ENCODE measurements at regions not wholly inside any gene's neighbourhood (a gene's known extent, or its start where the extent isn't known, plus 50 kb on each side); places are given as distances from the start of the nearest gene placed in this dataset.

DNA sequence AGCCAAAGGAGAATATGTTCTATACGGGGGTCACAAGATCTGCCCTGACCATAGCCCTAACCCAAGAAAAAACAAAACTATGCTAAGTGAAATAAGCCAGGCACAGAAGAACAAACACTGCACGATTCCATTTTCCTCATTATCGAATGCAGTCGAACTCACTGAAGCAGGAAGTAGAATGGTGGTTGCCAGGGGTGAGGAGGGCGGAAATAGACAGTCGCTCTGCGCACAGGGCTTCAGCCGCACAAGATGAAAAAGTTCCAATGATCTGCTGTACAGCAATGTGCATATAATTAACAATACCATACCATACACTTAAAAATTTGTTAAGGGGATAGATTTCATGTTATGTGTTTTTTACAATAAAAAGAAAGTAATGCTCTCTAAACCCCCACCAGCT is 257.7 kb downstream of the TXNL1 start:
- DNase-seq (ENCODE audit: low spot score) = no peak

GRCh38 chr18:56379256-56379655 is 259.1 kb downstream of the TXNL1 start:
- DNase-seq (ENCODE audit: low spot score) = no peak

DNA sequence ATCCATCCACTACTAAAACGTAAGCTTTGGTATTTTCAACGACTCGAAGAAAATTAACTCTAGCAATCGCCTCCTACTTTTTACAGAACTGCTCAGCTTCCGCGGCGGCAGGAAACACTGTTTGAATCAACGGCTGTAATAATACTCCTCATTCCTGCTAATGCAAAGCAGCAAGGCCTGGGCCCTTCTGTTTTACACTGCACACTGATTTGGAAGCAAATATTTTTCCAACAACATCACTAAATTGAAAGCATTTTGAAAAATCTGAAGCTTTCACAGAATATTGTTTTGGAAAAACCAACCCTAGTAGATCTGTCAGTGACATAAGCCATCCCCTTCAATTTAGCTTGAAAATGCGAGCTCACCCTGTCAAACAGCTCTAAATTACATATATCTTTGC is 261.2 kb downstream of the TXNL1 start:
- no peak for DNase-seq (ENCODE audit: low spot score)

DNA sequence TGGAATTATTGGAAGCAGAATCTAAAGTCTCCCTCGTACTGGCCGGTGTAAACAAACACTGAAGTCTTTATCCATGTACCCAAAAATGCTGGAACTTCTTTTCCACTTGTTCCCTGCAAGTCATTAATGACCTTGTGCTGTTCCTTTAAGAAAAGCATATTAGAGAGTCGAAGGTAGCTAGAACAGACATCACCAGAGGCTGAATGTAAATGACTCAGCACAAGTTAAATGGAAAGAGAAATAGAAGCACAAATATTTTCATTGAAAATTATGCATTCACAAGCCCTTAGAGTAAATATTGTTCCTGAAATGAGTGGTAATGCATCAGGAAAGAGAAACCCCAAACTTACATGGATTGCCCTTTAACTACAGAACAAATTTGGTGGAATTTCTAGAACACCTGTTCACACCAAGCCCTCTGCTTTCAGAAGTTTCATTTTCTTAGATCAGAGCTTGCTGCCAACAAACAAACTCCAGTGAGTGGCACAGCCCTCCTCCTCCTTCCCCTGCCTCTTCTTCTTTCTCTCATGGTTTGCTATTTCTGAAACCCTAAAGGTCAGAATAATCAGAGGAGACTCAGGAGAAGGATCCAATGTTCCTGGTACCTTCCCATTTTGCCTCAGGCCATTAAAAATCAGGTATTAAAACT is 264.3 kb downstream of the TXNL1 start:
- no peak for DNase-seq (ENCODE audit: low spot score)

DNA sequence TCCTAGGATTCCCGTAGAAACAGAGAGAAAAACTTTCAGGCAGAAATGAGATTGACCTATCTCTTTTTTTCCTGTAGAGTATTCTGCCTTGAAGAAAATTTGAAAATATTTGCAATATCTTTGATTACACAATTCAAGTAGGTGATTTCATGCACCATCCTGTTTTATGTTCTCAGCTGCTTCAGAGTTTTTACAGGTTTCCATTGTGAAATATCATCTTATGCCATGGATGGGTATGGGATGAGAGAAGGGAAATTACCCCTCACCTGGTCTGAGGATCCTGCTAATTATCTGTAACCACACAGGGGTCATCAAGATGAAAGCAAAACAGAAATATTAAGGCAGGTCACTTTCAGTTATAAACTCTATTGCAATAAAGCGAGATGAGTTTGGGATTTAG is 264.8 kb downstream of the TXNL1 start:
- DNase-seq (ENCODE audit: low spot score) = no peak

DNA sequence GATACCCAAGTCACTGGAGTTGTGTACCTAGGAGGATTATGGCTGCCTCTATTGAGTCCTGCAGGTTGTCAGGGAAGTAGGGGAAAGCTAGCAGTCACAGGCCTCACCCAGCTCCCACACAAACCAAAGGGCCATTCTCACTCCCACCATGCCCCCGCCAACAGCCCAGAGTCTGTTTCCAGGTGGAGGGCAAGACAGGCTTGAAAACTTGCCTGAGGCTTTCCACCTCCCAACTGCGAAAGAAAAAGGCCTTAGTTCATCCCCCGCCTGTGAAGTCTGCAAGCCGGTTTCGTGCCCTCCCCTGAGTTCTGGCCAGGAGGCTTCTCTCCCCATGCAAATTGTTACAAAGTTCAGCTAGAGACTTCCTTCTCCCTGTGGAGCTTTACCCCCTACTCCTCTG is 270.3 kb downstream of the TXNL1 start:
- DNase-seq (ENCODE audit: low spot score) = no peak

DNA sequence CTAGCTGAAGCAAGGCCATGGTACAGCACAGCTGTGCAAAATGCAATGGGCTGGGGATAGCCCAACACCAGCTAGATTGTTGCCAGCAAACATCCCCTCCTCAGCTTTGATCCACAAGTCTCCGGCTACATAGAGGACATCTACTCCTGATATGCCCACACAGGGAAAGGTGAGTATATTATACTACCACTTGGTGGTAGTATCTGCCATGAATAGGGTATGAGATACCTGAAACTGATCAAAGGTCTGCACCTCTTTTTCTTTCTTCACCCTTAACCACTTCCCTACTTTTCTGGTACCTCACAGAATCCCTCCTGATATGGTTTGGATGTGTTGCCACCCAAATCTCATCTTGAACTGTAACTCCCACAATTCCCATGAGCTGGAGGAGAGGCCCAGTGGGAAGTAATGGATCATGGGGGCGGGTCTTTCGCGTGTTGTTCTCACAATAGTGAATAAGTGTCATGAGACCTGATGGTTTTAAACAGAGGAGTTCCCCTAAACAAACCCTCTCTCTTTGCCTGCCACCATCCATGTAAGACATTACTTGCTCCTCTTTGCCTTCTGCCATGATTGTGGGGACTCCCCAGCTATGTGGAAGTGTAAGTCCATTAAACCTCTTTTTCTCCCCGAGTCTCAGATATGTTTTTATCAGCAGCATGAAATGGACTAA is 279.6 kb downstream of the TXNL1 start:
- no peak for DNase-seq (ENCODE audit: low spot score)

- no peak for DNase-seq (ENCODE audit: low spot score)
Measured at GRCh38 chr18:56353663-56354260, 284.6 kb downstream of the TXNL1 start.

DNA sequence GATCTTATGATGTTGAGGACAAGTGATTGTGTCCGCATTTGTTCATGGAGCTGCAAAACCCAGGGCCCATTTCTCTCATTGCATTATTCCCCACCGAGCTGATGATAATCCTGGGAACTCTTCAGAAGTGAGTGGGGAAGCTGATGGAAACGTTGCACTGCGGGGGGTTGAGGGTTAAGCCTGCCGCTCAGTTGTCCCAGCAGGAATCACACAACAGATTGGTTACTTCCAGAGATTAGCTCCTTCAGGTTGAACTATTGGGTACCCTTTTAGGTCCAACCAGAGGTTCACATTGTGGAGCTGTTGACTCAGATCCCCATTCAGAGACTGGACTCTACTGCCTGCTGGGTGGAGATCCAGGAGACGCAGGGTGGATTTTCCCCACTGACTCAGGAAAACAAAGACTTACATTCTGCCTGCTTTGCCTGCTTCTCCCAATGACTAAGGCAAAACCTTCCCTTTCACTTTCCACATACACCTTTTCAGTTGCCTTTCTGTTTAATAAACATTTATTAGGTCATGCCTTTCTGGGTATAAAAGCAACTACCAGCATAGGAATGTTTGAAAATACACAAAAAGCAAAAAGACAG is 286.4 kb downstream of the TXNL1 start:
- no peak for DNase-seq (ENCODE audit: low spot score)

DNA sequence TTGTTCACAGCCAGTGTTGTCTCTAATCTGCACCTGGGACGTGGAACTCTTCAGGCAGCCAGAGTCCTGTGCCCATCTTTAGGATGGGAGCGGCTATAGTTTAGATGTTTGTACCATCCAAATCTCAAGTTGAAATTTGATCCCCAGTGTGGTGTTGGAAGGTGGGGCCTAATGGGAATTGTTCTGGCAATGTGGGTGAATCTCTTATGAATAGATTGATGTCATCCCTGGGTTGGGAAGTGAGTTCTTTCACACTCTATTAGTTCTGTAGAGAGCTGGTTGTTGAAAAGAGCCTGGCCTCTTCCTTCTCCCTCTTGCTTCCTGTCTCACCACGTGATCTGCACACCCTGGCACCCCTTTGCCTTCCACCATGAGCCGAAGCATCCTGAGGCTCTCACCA is 300.9 kb downstream of the TXNL1 start:
- no peak for DNase-seq (ENCODE audit: low spot score)

GRCh38 chr18:56333839-56334238 is 304.6 kb downstream of the TXNL1 start:
- DNase-seq (ENCODE audit: low spot score) = no peak

- no peak for DNase-seq (ENCODE audit: low spot score)
Measured at GRCh38 chr18:56333146-56333545, 305.2 kb downstream of the TXNL1 start.

DNA sequence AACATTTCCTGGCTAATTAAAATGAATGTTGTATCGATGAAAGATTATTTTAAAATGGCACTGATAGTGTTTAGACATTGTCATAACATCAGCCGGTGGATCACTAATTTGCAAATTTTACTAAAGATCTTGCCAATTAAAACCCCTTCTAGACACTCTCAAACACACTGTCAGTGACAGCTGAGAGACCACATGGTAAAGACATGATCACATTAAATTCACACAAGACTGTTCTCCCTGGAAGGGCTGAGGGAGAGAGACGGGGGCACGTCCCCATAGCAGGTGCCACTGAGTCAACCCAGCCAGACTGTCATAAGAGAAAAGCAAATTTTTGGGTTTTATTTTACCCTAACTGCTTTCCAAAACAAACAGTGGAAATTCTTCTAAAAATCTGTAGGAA is 306.0 kb downstream of the TXNL1 start:
- no peak for DNase-seq (ENCODE audit: low spot score)

DNA sequence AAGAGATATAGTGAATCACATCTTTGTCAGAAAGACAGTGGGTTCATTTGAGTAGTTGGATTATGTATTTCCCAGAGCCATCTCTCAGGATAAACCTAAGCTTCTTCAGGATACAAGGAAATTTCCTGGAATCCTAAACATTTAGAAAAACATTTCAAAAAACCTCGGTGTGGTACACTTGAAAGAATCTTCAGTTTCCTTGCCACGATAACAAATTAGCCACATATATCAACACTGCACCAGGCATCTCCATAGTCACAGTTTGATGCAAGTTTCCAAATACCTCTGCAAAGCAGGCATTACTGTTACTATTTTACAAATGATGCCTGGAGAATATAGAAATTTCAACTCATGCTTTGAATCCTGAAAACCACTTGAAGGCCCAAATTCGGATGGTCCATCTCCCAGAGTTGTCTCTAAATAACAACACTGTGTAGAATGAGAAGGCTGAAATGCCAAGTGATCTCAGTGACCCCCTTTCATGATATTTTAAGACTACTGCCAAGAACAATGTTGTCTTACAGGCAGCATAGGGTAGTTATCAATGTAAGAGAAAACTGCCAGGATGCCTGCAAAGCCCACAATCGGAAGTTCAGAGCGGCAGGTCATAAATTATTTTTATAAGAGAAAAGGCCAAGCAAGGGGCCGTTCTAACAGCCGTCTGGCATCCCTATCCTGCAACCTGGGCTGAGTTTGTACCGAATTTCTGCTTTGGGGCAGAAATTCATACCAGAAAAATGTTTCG is 307.9 kb downstream of the TXNL1 start:
- no peak for DNase-seq (ENCODE audit: low spot score)

DNA sequence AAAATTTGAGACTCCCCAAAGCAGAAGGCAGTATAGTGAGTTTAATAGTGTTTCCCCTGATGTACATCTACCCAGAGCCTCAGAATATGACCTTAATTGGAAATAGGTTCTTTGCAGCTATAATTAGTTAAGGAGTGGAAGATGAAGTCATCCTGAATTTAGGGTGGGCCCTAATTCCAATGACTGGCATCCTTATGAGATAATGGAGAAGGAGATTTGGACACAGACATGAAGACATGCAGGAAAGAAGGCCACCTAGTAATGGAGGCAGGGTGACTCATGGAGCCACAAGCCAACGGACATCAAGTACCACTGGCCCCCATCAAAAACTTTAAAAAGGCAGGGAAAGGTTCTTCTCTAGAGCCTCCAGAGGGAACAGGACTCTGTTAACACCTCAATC is 308.9 kb downstream of the TXNL1 start:
- no peak for DNase-seq (ENCODE audit: low spot score)

- no peak for DNase-seq (ENCODE audit: low spot score)
Measured at GRCh38 chr18:56327191-56327885, 311.1 kb downstream of the TXNL1 start.

- DNase-seq (ENCODE audit: low spot score) = no peak
Measured at GRCh38 chr18:56326336-56327072, 311.9 kb downstream of the TXNL1 start.

DNA sequence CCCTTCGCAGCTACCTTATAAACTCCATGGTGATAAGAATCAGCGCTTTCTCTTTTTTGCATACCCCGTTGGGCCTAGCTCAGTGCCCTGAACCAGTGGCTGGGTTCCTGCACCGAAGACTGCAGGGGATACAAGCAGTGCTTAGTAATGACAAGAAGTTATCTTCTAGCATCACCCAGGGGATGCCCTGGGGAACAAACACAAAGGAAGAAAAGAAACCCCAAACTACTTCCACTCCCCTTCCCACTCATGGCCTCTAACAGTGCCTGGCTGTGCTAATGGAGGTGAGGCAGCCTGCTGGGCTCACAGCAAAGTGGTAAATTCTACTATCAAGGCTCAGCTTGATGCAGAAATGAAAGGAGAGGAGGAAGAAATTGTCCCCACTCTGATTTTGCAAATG is 314.7 kb downstream of the TXNL1 start:
- DNase-seq (ENCODE audit: low spot score) = no peak

- DNase-seq (ENCODE audit: low spot score) = no peak
Measured at GRCh38 chr18:56322406-56322805, 316.0 kb downstream of the TXNL1 start.

DNA sequence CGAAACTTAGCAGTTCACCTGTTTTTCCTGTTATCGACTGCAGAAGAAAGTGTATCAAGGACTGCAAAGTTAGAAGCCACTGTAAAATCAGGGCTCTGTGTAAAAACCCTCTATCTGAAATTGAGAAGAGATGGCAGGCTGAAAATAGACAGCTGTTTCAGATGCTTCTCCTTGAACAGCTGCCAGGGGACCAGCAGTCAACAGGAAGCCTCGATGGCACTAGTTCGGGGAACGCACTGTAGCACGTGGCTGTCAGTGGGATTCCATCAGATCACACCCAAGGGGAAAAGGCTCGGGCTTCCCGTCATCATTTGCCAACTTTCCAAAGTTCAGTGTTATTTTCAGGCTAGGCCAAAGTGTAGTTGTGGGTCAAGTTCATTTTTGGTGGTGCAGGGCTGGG is 316.9 kb downstream of the TXNL1 start:
- peak; percentile 11 for DNase-seq (ENCODE audit: low spot score)

- no peak for DNase-seq (ENCODE audit: low spot score)
Measured at GRCh38 chr18:56319953-56320352, 318.4 kb downstream of the TXNL1 start.

Measured in globus pallidus (tissue), 1 donor.